ENCODE measurements at regions not wholly inside any gene's neighbourhood (a gene's known extent, or its start where the extent isn't known, plus 50 kb on each side); places are given as distances from the start of the nearest gene placed in this dataset.

DNA sequence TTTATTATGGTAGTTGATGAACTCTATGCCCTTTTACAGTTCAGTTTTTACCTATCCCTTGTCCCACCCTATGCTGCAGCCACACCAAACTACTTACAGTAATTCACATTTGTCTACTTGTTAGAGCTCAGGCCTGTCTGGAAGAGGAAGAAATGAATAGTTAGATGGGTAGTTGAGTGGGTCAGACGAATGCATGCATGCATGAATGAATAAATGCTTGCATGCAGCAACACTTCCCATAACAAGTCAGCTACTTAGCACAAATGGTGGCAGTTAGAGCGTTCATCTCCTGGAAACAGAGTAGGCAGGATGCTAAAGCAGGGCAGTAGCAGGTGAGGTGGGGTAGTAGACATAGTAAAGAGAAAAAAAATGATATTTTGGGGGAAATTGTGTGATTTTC lies 322.3 kb downstream of the NDFIP2 start:
- DNase-seq, result no peak

DNA sequence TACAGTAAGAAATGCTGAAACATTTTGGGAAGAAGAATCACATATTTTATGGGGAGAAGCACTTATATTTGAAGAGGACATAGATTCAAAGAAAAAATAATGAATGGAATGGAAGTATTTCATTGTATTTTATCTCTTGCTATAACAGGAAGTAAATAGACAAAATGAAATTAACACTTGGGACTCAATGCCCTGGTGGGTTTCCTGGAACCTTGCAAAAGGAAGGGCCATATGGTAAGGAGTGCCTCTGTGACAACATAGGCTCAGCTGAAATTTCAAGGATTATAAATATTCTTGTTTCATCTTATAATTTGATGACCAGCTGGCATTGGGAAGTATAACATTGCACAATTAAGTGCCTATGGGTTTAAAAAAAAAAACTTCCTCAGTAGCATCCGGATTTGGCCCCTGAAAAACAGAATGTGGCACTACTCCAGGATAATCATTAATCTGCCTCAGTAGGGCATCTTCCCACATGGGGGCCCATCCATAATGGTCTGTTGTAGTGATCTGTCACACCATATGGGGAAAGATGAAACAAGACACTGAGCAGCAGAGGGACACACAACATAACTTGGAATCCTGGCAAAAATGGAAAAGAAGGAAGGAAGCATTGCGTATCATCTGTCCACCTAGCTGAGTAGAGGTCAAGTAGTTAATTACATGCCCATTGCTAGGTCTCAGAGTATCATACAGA lies 321.6 kb downstream of the NDFIP2 start:
- no peak for DNase-seq

DNA sequence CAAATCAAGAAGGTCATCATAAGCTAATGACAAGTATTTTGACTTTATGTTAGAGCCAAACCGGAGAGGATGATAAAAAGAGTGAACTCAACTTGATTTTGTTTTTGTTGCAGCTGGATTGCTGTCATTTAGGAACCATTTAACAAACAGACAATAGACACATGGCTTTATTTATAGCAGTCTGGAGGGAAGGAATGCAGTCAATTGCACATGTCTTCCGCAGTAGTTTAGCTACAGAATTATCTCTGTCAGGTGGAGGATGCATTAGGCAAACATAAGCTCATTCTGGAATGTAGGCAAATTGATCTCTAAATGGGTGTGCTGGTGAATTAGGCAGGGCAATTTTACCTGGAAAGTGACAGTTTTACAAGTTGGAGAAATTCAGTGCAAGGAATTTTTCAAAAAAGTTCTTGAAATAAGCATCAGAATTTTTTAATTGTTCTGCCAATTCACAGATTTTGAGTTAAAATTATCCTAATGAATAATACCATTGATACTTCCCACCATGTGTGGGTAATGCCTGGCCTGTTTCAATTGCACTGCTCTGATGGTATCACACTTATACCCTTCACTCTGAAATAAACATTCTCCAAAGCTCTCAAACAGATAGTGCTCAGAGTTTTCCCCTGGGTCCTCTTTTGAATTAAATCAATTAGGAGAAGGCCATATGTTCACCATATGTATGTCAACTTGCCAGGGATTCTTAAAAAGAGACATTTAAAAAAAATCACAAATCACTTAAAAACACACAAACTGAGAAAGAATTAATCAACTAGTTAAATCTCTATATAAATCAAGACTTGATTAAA lies 318.3 kb downstream of the NDFIP2 start:
- no peak for DNase-seq

DNA sequence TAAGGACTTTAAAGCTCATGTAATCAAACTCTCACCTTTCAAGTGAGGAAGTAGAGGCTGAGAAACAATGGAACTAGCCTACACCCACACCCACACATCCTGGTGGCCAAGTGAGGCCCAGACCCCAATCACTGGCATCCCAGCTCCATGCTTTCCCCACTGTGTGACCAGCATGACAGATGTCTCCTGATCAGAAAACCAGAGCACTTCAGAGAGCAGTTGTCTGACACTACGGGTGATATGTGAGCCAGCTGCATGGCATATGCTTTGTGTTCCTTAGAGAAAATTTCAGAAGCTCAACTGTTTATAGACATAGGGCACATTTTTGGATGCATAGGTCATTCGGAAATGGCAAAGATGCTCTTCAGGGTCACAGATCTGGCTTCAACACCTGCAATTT lies 315.2 kb downstream of the NDFIP2 start:
- no peak for DNase-seq

DNA sequence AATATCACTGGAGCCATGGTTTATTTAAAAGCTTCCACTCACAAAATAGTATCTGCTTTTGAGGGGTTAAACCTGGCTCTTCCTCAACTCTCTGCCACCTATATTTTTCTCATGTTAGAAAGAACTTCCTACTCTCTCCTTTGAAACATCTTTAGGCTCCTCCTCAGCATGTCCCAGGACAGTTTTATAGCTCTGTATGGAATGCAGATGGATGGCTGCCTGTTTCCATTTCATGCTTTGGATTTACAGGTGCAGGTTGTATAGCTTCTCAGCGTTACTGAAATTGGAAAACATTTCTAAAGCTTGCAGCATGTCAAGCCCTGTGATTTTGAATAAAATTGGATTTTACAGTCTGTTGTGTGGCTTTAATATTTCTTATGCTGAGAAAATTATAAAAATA lies 314.0 kb downstream of the NDFIP2 start:
- DNase-seq, result no peak

DNA sequence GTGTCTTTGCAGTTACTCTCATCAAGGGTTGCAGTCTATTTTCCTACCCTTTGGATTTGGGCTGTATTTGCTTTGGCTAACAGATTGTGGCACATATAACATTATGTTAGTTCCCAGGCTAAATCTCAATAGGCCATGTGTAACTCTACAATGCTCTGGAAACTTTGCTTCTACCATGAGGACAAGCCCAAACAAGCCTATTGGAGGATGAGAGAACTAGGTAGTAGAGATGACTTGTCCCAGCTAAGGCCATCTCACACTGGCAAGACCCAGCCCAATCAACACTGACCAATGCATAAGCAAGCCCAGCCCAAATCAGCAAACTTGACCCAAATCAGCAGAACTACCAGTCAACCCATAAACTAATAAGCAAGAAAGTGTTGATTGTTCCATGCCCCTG lies 311.8 kb downstream of the NDFIP2 start:
- no peak for DNase-seq

DNA sequence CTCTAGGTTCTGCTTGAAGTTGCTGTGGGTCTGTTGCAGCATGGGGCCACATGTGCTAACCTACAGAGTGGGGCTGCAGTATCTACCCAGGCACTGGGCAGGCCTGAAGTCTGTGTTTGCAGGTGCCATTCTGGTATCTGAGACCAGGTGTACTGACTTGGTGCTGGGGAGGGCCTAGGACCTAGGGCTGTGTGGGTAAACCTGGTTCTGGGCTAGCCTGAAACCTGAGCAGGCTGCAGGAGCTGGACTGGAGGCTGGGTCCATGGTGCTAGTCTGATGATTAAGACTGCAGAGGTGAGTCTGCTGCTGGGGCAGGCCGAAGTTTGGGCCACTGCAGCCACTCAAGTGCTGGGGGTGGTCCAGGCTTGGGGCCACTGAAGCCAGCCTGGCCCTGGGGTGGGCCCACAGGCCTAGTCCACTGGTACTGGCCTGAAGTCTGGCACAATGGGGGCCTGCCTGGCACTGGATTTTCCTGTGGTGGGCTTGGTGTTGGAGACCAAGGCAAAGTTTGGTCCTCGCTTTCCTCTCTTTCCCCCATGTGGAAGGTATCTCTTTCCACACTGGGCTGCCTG lies 310.6 kb downstream of the NDFIP2 start:
- no peak for DNase-seq

DNA sequence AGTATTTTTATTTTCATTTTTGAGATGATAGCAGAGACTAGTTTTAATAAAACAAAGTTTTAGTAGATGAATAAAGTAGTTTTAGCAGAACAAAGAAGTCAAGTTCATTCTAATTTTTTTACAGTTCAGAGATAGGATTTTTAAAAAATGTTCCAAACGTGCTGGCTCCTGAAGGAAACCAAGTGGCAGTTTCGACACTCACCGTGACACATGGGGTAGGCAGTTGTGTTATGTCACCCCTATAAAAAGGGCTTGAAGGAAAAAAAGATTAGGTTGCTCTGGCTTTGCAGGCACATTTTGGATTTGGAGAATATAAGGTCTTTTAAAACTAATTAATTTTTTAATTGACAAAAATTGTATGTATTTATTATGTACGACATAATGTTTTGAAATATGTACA lies 305.2 kb downstream of the NDFIP2 start:
- DNase-seq, result no peak

DNA sequence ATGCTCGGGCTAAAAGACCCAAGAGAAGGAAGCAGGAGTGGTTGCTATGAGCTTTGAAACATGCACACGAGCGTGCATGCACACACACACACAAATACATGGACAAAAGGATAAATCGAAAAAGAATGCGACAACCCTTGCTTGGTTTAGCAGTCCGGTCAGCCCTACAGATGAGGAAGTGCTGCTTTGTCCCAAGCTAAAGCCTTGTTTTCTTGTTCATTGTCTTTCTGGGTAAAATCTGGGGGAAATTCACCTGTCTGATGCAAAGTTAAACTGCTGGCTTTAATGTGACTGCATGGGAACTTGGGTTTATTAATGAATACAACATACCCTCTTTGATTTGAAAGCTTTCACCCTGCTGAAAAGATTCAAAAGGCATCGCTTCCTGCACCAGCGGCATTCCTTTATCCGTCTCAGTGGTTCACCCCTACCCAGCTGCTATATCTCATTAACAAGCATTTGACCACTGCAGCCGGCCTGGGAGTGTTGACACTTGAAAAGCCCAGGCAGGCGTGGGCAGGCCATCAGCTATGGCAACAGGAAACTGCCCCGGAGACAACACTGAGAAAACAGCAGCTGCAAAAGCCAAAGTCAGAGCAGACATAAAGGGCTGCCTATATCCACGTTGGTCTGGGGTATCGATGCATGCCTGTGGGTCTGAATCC lies 301.7 kb downstream of the NDFIP2 start:
- no peak for DNase-seq

DNA sequence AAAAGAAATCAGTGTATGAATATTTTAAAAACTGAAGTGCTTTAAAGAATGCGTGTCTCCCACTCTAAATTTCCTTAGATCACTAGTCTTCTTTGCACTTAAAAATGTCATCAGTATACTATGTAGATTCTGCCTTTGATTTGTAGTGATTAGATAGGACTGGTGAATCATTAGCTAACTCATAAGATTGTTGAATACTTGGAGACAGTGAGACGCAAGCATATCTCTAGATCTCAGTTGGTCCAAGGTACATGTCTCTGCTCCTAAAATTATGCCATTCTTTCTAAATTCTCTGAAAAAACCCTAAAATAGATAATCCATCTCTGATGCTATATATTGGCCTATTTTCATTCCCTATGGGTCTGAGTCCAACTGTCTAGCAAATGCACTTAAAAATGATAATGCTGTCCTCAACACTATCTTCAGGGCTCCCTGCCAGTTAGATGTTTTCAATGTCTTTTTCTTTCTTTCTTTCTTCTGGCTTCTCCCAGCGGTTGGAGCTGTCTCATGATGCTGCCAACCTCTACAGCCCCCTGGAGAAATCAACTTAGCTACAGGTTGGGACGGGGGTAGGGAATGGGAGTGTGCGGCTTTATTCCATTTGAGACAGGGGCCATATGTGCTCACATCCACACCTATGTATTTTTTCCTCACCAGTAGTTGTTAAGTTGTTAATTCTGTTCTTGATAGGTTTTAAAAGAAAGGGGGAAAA lies 301.0 kb downstream of the NDFIP2 start:
- DNase-seq, result no peak

DNA sequence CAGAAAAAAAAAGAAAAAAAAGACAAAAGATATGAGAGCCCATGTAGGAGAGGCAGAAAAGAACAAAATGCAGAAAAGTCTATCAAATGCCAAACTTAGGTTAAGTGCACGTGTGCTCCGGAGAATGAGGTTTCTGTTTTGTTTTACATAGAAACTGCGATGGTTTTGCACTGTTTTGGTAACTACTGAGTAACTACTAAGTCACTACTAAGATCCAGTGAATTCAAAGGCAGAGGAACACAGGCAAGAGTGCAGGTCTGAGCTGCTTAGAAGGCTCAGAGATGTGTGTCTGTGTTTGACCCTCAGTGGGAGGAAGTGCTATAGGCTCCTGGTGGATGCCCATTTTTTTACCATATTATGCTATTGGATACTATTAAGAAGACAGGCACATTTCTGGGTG lies 299.3 kb downstream of the NDFIP2 start:
- no peak for DNase-seq

DNA sequence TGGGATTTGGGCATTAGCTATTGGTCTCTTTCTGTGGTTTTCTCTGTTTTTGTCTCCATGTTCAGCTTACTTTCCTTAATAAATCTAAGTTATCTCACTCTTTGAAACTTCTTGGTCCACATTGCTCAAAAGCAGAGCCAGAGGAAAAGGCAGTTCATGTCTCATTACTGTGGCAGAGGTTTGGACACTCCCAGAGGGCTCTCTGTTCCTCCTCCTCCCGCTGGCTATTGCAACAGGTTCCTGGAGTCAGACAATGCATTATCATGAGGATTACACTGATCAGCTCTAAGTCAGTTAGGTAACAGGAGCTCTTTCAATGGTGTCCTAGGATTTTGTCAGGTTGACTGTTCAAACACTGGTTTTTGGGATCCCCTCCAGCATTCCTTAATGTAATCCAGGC lies 298.8 kb downstream of the NDFIP2 start:
- no peak for DNase-seq

DNA sequence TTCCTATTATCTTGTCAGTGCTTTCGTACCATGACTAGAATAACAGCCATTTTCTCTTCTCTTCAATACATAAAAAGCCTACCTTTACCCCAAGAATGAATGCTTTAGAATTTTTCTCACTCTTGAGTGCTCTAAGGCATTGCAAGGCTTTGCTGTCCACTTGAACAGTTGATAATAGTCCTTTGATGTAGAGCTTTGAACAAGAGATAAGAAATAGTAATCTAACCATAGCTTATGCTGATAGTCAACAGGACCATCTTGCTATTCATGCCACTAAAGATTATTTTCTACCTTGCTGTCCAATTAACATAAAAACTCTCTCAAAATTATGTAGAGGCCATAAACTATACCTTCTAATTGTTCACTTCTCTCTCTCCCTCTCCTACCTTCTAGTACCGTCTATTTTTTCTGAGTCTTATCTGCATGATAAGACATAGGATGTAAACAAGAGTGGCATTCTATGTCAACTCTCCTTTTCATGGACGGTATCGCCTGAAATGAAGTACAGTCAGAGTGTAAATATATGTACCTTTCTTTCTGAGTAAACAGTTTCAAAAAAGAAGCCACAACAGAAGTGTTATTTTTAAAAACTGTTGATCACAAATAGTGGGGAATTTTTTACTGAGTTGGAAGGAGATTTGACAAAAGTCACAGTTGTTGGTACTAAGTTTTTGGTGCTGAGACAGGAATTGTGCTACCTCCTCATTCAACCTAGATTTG lies 297.9 kb downstream of the NDFIP2 start:
- DNase-seq, result no peak

DNA sequence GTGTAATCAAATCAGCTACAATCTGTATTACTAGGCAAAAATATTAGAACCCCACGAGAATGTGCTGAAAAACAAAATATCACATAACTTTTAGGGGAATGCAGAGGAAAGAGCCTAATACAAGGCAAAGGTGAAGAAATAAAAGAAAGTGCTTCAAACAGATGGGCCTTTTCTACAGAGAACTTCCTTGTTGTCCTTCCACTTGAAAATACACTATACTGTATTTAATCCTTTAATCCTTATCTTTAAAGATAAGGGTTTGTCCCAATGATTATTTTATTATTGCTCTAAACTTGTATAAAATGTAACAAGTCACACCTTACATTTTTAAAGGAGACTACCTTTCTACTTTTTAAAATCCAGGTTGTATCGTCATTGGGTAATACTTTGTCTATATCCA lies 296.5 kb downstream of the NDFIP2 start:
- DNase-seq, result no peak

DNA sequence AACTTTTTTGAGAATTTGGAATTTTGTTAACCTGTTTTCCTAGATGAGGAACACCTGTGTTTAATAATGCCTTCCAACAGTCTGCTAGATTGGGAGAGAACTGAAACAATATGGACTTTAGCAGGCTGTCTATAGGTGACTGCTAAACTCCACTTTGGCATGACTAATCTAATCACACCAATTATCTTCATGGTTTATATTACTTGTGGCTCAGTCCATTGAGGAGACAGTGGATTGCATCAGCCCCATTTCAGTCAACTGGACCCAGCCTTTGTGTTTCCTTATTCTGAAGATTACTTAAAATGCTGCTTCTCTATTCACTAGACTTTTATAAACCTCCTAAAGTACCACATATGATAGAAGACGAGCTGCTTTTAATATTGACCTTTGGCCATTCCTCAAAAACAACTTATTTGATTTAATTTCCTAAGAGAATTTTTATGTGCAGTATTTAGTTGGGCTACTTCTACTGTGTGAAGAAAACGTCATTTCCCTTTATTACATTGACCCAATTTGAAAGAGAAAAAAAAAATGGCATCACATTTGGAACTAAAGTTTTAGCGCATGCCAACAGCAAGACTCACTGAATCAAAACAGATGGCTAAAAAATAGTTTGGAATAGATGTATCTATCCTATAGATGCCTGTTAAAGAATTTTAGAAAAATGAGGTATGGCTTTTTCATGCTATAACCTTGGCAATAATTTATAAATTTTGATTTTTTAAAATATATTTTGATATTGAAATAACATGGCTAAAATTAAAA lies 295.8 kb downstream of the NDFIP2 start:
- DNase-seq, result no peak

DNA sequence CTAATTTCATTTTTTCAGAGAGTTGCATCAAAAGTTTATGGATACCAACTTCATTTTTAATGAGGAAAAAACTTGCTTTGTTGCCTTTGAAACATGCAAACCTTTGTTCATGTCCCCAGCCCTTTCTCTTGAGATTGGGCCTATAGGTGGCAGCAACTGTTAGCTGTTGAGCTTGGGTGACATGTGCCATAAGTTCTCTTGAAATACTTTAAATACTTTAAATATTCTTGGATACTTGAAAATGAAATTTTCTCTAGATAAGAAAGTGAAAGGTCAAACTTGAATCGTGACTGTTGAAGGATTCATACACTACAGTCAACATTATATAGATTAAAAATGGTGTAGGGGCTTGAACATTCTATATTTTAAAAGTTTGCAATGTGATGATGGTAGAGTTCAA lies 294.9 kb downstream of the NDFIP2 start:
- DNase-seq, result no peak

DNA sequence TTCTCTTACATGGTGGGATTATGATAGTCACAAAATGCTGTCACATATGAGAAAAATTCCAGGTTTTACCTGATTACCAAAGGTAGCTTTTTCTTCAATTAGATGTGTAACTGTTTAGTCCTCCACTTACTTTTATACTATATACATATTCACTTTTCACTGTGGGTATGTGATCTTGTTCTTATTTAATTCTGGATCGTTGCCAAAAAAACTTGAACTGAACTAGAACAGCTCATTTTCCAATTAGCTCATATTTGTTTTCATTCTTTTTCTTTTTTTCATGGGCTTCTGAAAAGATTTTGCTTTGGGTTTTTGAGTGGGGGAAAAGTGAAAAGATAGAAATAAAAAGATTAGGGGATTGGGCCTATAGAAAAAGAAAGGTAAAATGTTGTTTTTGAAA lies 291.9 kb downstream of the NDFIP2 start:
- no peak for DNase-seq

DNA sequence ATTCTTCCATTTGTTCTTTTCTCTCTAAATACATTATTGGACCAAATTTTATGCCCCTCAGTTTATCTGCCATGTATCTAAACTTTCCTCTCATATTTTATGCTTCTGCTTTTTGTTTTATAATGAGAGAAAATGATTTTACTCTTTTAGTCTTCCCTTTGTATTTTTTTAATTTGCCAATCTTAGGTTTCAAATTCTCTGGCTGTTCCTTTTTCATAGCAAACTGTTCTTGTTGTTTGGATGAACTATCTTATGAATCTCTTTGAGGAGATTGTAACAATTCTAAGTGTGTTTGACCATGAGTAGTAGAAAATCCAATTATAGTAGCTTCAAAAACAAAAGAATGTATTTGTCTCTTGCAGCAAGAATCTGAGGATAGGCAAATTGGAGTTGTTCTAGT lies 290.5 kb downstream of the NDFIP2 start:
- no peak for DNase-seq

DNA sequence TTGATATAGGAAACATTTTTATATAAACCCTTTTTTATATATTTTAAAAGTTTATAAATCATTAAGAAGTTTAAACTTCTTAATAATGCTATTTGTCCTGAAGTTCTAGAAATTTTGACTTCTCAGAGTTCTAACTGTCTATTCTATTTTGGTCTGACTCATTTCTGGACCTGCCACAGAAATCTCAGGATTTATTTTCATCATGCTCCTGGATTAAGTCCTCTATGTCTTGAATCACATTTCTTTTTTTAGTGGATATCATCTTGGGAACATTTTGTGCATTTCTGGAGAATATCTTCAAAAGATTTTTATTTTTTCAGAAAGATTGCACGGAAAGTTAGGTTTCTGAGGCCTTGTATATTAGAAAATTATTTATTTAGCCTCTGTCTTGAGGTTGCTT lies 289.1 kb downstream of the NDFIP2 start:
- no peak for DNase-seq

DNA sequence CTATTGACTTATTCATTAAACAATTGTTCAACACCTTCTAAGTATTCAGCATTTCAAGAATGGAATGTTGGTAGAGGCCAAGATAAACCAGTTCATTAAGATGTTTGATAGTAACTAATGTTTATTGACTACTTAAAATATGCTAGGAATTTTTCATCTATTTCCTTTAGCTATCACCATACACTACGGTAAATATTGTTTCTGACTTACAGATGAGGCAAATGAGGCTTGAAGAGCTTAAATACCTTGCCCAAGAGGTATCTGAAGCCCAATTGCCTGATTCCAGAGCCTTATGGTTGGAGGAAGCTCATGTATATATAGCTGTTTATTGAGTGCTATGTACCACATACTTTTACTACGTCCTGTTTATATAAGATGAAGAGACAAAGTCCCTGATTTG lies 286.2 kb downstream of the NDFIP2 start:
- no peak for DNase-seq

DNA sequence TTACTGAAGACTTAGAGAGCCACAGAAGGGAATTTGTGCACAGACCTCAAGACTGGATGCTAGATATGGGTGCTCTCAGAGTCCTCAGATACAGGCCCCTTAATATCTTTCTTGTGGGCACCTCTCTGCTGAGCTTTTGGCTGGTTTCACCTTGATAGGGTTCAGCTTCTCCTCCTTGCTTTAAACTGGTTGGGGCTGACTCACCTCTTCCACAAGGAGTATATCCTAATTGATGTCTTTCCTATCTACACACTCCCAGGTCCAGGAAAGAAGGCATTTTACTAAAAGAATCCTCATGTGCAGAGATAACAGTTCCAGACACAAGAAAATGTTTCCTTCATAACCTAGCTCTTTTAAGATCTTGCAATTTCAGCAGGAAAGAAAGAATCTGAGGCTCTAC lies 284.4 kb downstream of the NDFIP2 start:
- DNase-seq, result no peak

Measured in activated T-cell treated with anti-CD3 and anti-CD28 coated beads for 4 hours (primary cell).